OCI-LY3 (cell line): ENCODE measurements at regions not wholly inside any gene's neighbourhood (a gene's known extent, or its start where the extent isn't known, plus 50 kb on each side); places are given as distances from the start of the nearest gene placed in this dataset.

Experiments used
- EZH2phosphoT487 ChIP-seq: fragments of 200-600 bp; shearing (Covaris generic); IDR thresholded peaks from 2 replicates; pipeline ENCODE4 v1.6.1; 2018; ENCODE audit warnings: antibody characterized with exemption, mixed run types, low read depth
- TF ChIP-seq, protein P1 (sequence below): fragments of 200-600, 300-600 bp; sonication (generic); IDR thresholded peaks from 2 replicates; pipeline ENCODE4 v1.5.1; 2014; ENCODE audit warnings: antibody characterized with exemption, low read length, low read depth

- TF ChIP-seq, protein P1, sequence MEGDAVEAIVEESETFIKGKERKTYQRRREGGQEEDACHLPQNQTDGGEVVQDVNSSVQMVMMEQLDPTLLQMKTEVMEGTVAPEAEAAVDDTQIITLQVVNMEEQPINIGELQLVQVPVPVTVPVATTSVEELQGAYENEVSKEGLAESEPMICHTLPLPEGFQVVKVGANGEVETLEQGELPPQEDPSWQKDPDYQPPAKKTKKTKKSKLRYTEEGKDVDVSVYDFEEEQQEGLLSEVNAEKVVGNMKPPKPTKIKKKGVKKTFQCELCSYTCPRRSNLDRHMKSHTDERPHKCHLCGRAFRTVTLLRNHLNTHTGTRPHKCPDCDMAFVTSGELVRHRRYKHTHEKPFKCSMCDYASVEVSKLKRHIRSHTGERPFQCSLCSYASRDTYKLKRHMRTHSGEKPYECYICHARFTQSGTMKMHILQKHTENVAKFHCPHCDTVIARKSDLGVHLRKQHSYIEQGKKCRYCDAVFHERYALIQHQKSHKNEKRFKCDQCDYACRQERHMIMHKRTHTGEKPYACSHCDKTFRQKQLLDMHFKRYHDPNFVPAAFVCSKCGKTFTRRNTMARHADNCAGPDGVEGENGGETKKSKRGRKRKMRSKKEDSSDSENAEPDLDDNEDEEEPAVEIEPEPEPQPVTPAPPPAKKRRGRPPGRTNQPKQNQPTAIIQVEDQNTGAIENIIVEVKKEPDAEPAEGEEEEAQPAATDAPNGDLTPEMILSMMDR = no peak
- no peak for TF ChIP-seq EZH2phosphoT487
Observed at GRCh38 chr4:181013162-181013561, 1230.0 kb upstream of the TENM3 start.
